ENCODE measurements at regions not wholly inside any gene's neighbourhood (a gene's known extent, or its start where the extent isn't known, plus 50 kb on each side); places are given as distances from the start of the nearest gene placed in this dataset.
"Not testable (repeated sequence)": the region's sequence is repeated elsewhere in the genome, so short reads cannot be mapped to it uniquely, and the experiment has no call there.

GRCh38 chr3:67064105-67064504 lies 66.0 kb downstream of the KBTBD8 start:
- DNase-seq (ENCODE audit: insufficient read length, low spot score) (no peak), FAIRE-seq (no peak)
- no peak for TF ChIP-seq POLR2A (IDR thresholded peaks at IDR 0.05; ENCODE audit: low read depth, low read length)

- no peak for FAIRE-seq
- TF ChIP-seq POLR2A (IDR thresholded peaks at IDR 0.05; ENCODE audit: low read depth, low read length), result no peak
- no peak for DNase-seq (ENCODE audit: insufficient read length, low spot score)
Observed at GRCh38 chr3:67067251-67067650, 69.1 kb downstream of the KBTBD8 start.

GRCh38 chr3:67072640-67073039 lies 74.5 kb downstream of the KBTBD8 start:
- not testable (repeated sequence) for DNase-seq (ENCODE audit: insufficient read length, low spot score); FAIRE-seq

- no peak for DNase-seq (ENCODE audit: insufficient read length, low spot score)
- no peak for TF ChIP-seq POLR2A (IDR thresholded peaks at IDR 0.05; ENCODE audit: low read depth, low read length)
- FAIRE-seq, result no peak
Observed at GRCh38 chr3:67073812-67074211, 75.7 kb downstream of the KBTBD8 start.

GRCh38 chr3:67075295-67075694 lies 77.2 kb downstream of the KBTBD8 start:
- FAIRE-seq (no peak), DNase-seq (ENCODE audit: insufficient read length, low spot score) (no peak)
- no peak for TF ChIP-seq POLR2A (IDR thresholded peaks at IDR 0.05; ENCODE audit: low read depth, low read length)

GRCh38 chr3:67076607-67077006 lies 78.5 kb downstream of the KBTBD8 start:
- no peak for FAIRE-seq
- no peak for DNase-seq (ENCODE audit: insufficient read length, low spot score)
- no peak for TF ChIP-seq POLR2A (IDR thresholded peaks at IDR 0.05; ENCODE audit: low read depth, low read length)

GRCh38 chr3:67077656-67078055 lies 79.5 kb downstream of the KBTBD8 start:
- FAIRE-seq, result no peak
- DNase-seq (ENCODE audit: insufficient read length, low spot score), result no peak
- TF ChIP-seq POLR2A (IDR thresholded peaks at IDR 0.05; ENCODE audit: low read depth, low read length), result no peak

- DNase-seq (ENCODE audit: insufficient read length, low spot score) (no peak), FAIRE-seq (no peak)
- no peak for TF ChIP-seq POLR2A (IDR thresholded peaks at IDR 0.05; ENCODE audit: low read depth, low read length)
Observed at GRCh38 chr3:67082533-67083024, 84.5 kb downstream of the KBTBD8 start.

- DNase-seq (ENCODE audit: insufficient read length, low spot score), result peak; percentile 7
- FAIRE-seq, result no peak
Observed at GRCh38 chr3:67083277-67083676, 85.2 kb downstream of the KBTBD8 start.

GRCh38 chr3:67087788-67088187 lies 89.7 kb downstream of the KBTBD8 start:
- no peak for TF ChIP-seq POLR2A (IDR thresholded peaks at IDR 0.05; ENCODE audit: low read depth, low read length)

More at GRCh38 chr3:67083277-67083676, 85.2 kb downstream of the KBTBD8 start:
- no peak for TF ChIP-seq POLR2A (IDR thresholded peaks at IDR 0.05; ENCODE audit: low read depth, low read length)

GRCh38 chr3:67090474-67090873 lies 92.4 kb downstream of the KBTBD8 start:
- FAIRE-seq, result no peak
- DNase-seq (ENCODE audit: insufficient read length, low spot score), result no peak
- TF ChIP-seq POLR2A (IDR thresholded peaks at IDR 0.05; ENCODE audit: low read depth, low read length), result no peak

More at GRCh38 chr3:67087788-67088187, 89.7 kb downstream of the KBTBD8 start:
- DNase-seq (ENCODE audit: insufficient read length, low spot score) (no peak), FAIRE-seq (no peak)

GRCh38 chr3:67093305-67093704 lies 95.2 kb downstream of the KBTBD8 start:
- no peak for DNase-seq (ENCODE audit: insufficient read length, low spot score)
- no peak for FAIRE-seq
- TF ChIP-seq POLR2A (IDR thresholded peaks at IDR 0.05; ENCODE audit: low read depth, low read length), result no peak

- FAIRE-seq (no peak), DNase-seq (ENCODE audit: insufficient read length, low spot score) (no peak)
- TF ChIP-seq POLR2A (IDR thresholded peaks at IDR 0.05; ENCODE audit: low read depth, low read length), result no peak
Observed at GRCh38 chr3:67094167-67094566, 96.1 kb downstream of the KBTBD8 start.

- DNase-seq (ENCODE audit: insufficient read length, low spot score) (no peak), FAIRE-seq (no peak)
- TF ChIP-seq POLR2A (IDR thresholded peaks at IDR 0.05; ENCODE audit: low read depth, low read length), result no peak
Observed at GRCh38 chr3:67094774-67095173, 96.7 kb downstream of the KBTBD8 start.

GRCh38 chr3:67104388-67104787 lies 106.3 kb downstream of the KBTBD8 start:
- DNase-seq (ENCODE audit: insufficient read length, low spot score), result no peak
- TF ChIP-seq POLR2A (IDR thresholded peaks at IDR 0.05; ENCODE audit: low read depth, low read length), result no peak
- FAIRE-seq, result no peak

GRCh38 chr3:67106874-67107273 lies 108.8 kb downstream of the KBTBD8 start:
- FAIRE-seq (no peak), DNase-seq (ENCODE audit: insufficient read length, low spot score) (no peak)
- no peak for TF ChIP-seq POLR2A (IDR thresholded peaks at IDR 0.05; ENCODE audit: low read depth, low read length)

Data from H54 (cell line).